Gastroesophageal sphincter (tissue), 3 donors: ENCODE measurements at regions not wholly inside any gene's neighbourhood (a gene's known extent, or its start where the extent isn't known, plus 50 kb on each side); places are given as distances from the start of the nearest gene placed in this dataset.

Experiments
- CTCF ChIP-seq, 4 experiments: fragments of 200-600 bp in 2 of 4; fragments of 450-650 bp in 2 of 4; sonication (generic) in 1 of 4; IDR thresholded peaks; one replicate each; pipeline ENCODE4 v1.5.1; 2017 to 2019; ENCODE audit warnings: antibody characterized with exemption in 4 of 4, mild to moderate bottlenecking in 2 of 4, moderate library complexity in 2 of 4
- POLR2AphosphoS5 ChIP-seq: sonication (generic); formaldehyde crosslinking; IDR thresholded peaks from one replicate; pipeline ENCODE4 v1.6.1; 2017; ENCODE audit warnings: antibody characterized with exemption

GRCh38 chr2:83369601-83370418 lies 1089.3 kb downstream of the SUCLG1 start:
- TF ChIP-seq CTCF (IDR thresholded peaks at IDR 0.05), result no peak
- no peak for TF ChIP-seq POLR2AphosphoS5
